ENCODE measurements at regions not wholly inside any gene's neighbourhood (a gene's known extent, or its start where the extent isn't known, plus 50 kb on each side); places are given as distances from the start of the nearest gene placed in this dataset.

- Histone ChIP-seq H3K27me3 (no peaks in the 10 kb centered on the region), H3K4me3 (no peak overlapping the region), H3K36me3 (no peaks in the 10 kb centered on the region), H3K4me1 (no peaks in the 10 kb centered on the region), H3K9me3 (no peaks in the 10 kb centered on the region), H3K27ac (no peak overlapping the region)
- TF ChIP-seq CTCF (IDR thresholded peaks at IDR 0.05): no peak
- DNase-seq (ENCODE audit: low spot score): no peak
These were observed 189.1 kb upstream of the KBTBD8 start for GRCh38 chr3:66808891-66809594.

- H3K27ac ChIP-seq: no peak overlapping the region
- no peaks in the 10 kb centered on the region for H3K4me1 ChIP-seq
- no peak overlapping the region for H3K4me3 ChIP-seq
- H3K9me3 ChIP-seq: no peaks in the 10 kb centered on the region
- no peak for DNase-seq (ENCODE audit: low spot score)
- TF ChIP-seq CTCF (IDR thresholded peaks at IDR 0.05): no peak
- H3K36me3 ChIP-seq: no peaks in the 10 kb centered on the region
- H3K27me3 ChIP-seq: no peaks in the 10 kb centered on the region
These were observed 188.5 kb upstream of the KBTBD8 start for GRCh38 chr3:66809595-66809958.

- no peaks in the 10 kb centered on the region for H3K9me3 ChIP-seq
- H3K27me3 ChIP-seq: no peaks in the 10 kb centered on the region
- no peak overlapping the region for H3K4me3 ChIP-seq
- H3K4me1 ChIP-seq: no peaks in the 10 kb centered on the region
- no peaks in the 10 kb centered on the region for H3K36me3 ChIP-seq
- H3K27ac ChIP-seq: no peak overlapping the region
- DNase-seq (ENCODE audit: low spot score): no peak
- no peak for TF ChIP-seq CTCF (IDR thresholded peaks at IDR 0.05)
These were observed 186.0 kb upstream of the KBTBD8 start for GRCh38 chr3:66812136-66812535.

- no peak for DNase-seq (ENCODE audit: low spot score)
- Histone ChIP-seq H3K9me3 (no peaks in the 10 kb centered on the region), H3K4me1 (no peaks in the 10 kb centered on the region), H3K27ac (no peak overlapping the region), H3K36me3 (no peaks in the 10 kb centered on the region), H3K4me3 (no peak overlapping the region), H3K27me3 (no peaks in the 10 kb centered on the region)
- TF ChIP-seq CTCF (IDR thresholded peaks at IDR 0.05): no peak
These were observed 185.4 kb upstream of the KBTBD8 start for GRCh38 chr3:66812741-66813140.

GRCh38 chr3:66816090-66816761 lies 181.9 kb upstream of the KBTBD8 start:
- DNase-seq (ENCODE audit: low spot score): no peak
- H3K9me3 ChIP-seq: no peaks in the 10 kb centered on the region
- H3K27ac ChIP-seq: no peak overlapping the region
- no peaks in the 10 kb centered on the region for H3K36me3 ChIP-seq
- H3K4me1 ChIP-seq: no peaks in the 10 kb centered on the region
- no peak overlapping the region for H3K4me3 ChIP-seq
- H3K27me3 ChIP-seq: no peaks in the 10 kb centered on the region
- peak; percentile 47 to 83 for TF ChIP-seq CTCF (IDR thresholded peaks at IDR 0.05)
